NB4 (cell line): ENCODE measurements at regions not wholly inside any gene's neighbourhood (a gene's known extent, or its start where the extent isn't known, plus 50 kb on each side); places are given as distances from the start of the nearest gene placed in this dataset.

Experiments
- POLR2A ChIP-seq: IDR thresholded peaks from 2 replicates; pipeline ENCODE4 v1.6.1; 2011; ENCODE audit warnings: mild to moderate bottlenecking; ENCODE audit not compliant: insufficient read length; ENCODE audit errors: extremely low read depth
- TF ChIP-seq, protein P1 (sequence below): IDR thresholded peaks from one replicate; pipeline ENCODE4 v1.5.1; 2012; ENCODE audit warnings: low read depth, low read length

- TF ChIP-seq, protein P1, sequence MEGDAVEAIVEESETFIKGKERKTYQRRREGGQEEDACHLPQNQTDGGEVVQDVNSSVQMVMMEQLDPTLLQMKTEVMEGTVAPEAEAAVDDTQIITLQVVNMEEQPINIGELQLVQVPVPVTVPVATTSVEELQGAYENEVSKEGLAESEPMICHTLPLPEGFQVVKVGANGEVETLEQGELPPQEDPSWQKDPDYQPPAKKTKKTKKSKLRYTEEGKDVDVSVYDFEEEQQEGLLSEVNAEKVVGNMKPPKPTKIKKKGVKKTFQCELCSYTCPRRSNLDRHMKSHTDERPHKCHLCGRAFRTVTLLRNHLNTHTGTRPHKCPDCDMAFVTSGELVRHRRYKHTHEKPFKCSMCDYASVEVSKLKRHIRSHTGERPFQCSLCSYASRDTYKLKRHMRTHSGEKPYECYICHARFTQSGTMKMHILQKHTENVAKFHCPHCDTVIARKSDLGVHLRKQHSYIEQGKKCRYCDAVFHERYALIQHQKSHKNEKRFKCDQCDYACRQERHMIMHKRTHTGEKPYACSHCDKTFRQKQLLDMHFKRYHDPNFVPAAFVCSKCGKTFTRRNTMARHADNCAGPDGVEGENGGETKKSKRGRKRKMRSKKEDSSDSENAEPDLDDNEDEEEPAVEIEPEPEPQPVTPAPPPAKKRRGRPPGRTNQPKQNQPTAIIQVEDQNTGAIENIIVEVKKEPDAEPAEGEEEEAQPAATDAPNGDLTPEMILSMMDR = no peak
- no peak for TF ChIP-seq POLR2A
Measured at GRCh38 chr4:33592701-33593100, 2651.6 kb downstream of the ARAP2 start.
